ENCODE measurements at regions not wholly inside any gene's neighbourhood (a gene's known extent, or its start where the extent isn't known, plus 50 kb on each side); places are given as distances from the start of the nearest gene placed in this dataset.

DNA sequence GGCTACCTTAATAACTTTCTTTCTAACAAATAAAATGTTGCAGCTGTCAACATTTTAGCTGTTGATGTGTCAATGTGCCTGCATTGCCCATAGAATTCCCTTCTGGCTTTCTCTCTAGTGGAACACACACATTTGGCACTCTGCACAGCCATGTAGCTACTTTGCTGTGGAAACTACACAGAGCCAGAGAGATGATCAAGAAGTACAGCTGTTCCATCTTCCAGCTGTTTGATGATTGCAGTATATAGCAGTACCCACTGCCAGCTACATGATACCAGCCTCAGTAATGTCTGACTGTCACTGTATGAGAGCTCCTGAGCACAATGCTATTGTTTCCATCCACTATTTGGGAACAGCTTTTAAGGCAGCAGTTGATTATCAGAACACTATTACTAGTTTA lies 843.0 kb downstream of the PCDH17 start:
- TF ChIP-seq, protein P1, sequence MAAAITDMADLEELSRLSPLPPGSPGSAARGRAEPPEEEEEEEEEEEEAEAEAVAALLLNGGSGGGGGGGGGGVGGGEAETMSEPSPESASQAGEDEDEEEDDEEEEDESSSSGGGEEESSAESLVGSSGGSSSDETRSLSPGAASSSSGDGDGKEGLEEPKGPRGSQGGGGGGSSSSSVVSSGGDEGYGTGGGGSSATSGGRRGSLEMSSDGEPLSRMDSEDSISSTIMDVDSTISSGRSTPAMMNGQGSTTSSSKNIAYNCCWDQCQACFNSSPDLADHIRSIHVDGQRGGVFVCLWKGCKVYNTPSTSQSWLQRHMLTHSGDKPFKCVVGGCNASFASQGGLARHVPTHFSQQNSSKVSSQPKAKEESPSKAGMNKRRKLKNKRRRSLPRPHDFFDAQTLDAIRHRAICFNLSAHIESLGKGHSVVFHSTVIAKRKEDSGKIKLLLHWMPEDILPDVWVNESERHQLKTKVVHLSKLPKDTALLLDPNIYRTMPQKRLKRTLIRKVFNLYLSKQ (tag by site-specific recombination; IDR thresholded peaks at IDR 0.05; ENCODE audit: borderline replicate concordance) = no peak
- TF ChIP-seq ZNF670 (tag by site-specific recombination; IDR thresholded peaks at IDR 0.05; ENCODE audit: low read depth) = no peak
- TF ChIP-seq ZNF433 (tag by site-specific recombination; IDR thresholded peaks at IDR 0.05; ENCODE audit: low read depth) = no peak
- TF ChIP-seq, protein P2, sequence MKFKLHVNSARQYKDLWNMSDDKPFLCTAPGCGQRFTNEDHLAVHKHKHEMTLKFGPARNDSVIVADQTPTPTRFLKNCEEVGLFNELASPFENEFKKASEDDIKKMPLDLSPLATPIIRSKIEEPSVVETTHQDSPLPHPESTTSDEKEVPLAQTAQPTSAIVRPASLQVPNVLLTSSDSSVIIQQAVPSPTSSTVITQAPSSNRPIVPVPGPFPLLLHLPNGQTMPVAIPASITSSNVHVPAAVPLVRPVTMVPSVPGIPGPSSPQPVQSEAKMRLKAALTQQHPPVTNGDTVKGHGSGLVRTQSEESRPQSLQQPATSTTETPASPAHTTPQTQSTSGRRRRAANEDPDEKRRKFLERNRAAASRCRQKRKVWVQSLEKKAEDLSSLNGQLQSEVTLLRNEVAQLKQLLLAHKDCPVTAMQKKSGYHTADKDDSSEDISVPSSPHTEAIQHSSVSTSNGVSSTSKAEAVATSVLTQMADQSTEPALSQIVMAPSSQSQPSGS (tag by site-specific recombination; IDR thresholded peaks at IDR 0.05; ENCODE audit: low read depth) = no peak
- TF ChIP-seq, protein P3, sequence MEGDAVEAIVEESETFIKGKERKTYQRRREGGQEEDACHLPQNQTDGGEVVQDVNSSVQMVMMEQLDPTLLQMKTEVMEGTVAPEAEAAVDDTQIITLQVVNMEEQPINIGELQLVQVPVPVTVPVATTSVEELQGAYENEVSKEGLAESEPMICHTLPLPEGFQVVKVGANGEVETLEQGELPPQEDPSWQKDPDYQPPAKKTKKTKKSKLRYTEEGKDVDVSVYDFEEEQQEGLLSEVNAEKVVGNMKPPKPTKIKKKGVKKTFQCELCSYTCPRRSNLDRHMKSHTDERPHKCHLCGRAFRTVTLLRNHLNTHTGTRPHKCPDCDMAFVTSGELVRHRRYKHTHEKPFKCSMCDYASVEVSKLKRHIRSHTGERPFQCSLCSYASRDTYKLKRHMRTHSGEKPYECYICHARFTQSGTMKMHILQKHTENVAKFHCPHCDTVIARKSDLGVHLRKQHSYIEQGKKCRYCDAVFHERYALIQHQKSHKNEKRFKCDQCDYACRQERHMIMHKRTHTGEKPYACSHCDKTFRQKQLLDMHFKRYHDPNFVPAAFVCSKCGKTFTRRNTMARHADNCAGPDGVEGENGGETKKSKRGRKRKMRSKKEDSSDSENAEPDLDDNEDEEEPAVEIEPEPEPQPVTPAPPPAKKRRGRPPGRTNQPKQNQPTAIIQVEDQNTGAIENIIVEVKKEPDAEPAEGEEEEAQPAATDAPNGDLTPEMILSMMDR (tag by site-specific recombination; IDR thresholded peaks at IDR 0.05) = no peak
- no peak for TF ChIP-seq ZNF501 (tag by site-specific recombination; IDR thresholded peaks at IDR 0.05)
- TF ChIP-seq KLF7 (tag by site-specific recombination; IDR thresholded peaks at IDR 0.05; ENCODE audit: borderline replicate concordance) = no peak
- no peak for TF ChIP-seq ZFP41 (tag by site-specific recombination; IDR thresholded peaks at IDR 0.05; ENCODE audit: borderline replicate concordance)

Measured in HEK293 (cell line).